ENCODE measurements at regions not wholly inside any gene's neighbourhood (a gene's known extent, or its start where the extent isn't known, plus 50 kb on each side); places are given as distances from the start of the nearest gene placed in this dataset.

GRCh38 chr4:141580523-141580922 lies 55.9 kb upstream of the IL15 start:
- no peaks in the 10 kb centered on the region for H3K36me3 ChIP-seq (ENCODE audit: control insufficient read depth in 2 of 4, insufficient read depth in 4 of 4, low read length in 3 of 4)
- no peaks in the 10 kb centered on the region for H3K9me3 ChIP-seq (ENCODE audit: insufficient read depth in 2 of 2, low read depth in 1 of 2, low read length in 1 of 2)
- no peak overlapping the region for H4K8ac ChIP-seq (ENCODE audit: extremely low read depth, insufficient read depth, low read length)
- H2BK15ac ChIP-seq (ENCODE audit: low read length): no peak overlapping the region
- H2BK5ac ChIP-seq (ENCODE audit: low read depth, low read length): no peak overlapping the region
- H4K5ac ChIP-seq (ENCODE audit: insufficient read length, low read depth, low read length): no peak overlapping the region
- no peak overlapping the region for H3K4ac ChIP-seq (replicated peaks; ENCODE audit: insufficient read length, low read depth, low read length)
- DNase-seq (ENCODE audit: low read depth in 1 of 2, low spot score in 2 of 2): no peak
- H2AK5ac ChIP-seq (ENCODE audit: low read depth, low read length): no peak overlapping the region
- ChIA-PET POLR2A (ENCODE audit: partially characterized antibody) (no interaction called here), CTCF (ENCODE audit: partially characterized antibody) (interaction anchor here (1.1 to 2.1 kb wide), 2 partner anchors 12 to 275 kb away, joined by 3 to 4 read pairs; no protein-coding TSS in a partner anchor)
- no peak for FAIRE-seq
- H4K91ac ChIP-seq (replicated peaks; ENCODE audit: insufficient read length, low read length): no peak overlapping the region
- no peak overlapping the region for H3K4me3 ChIP-seq (ENCODE audit: extremely low read depth in 1 of 4, insufficient read depth in 2 of 4, low read depth in 3 of 4, low read length in 4 of 4)
- H3K23me2 ChIP-seq (ENCODE audit: low read depth, low read length): no peaks in the 10 kb centered on the region
- TF ChIP-seq RNF2 (IDR thresholded peaks at IDR 0.05; ENCODE audit: borderline replicate concordance, low read depth, low read length, missing control alignments, poor library complexity, severe bottlenecking) (no peak), RFX5 (IDR thresholded peaks at IDR 0.05; ENCODE audit: borderline replicate concordance, low read depth, low read length) (no peak), SP1 (IDR thresholded peaks at IDR 0.05; ENCODE audit: low read depth, low read length) (no peak), ZNF274 (IDR thresholded peaks at IDR 0.05; ENCODE audit: borderline replicate concordance, extremely low read depth, low read length) (no peak), GABPA (IDR thresholded peaks at IDR 0.05; ENCODE audit: borderline replicate concordance, insufficient read depth, low read length) (no peak), USF2 (IDR thresholded peaks at IDR 0.05; ENCODE audit: low read length) (no peak), TCF12 (IDR thresholded peaks at IDR 0.05; ENCODE audit: low read depth, low read length) (no peak)
- no peak overlapping the region for H2BK12ac ChIP-seq (ENCODE audit: low read depth, low read length)
- H3K79me2 ChIP-seq (ENCODE audit: control insufficient read depth in 1 of 2, insufficient read depth in 2 of 2, low read length in 2 of 2): no peaks in the 10 kb centered on the region
- no peak overlapping the region for H2BK20ac ChIP-seq (ENCODE audit: low read length)
- no peaks in the 10 kb centered on the region for H4K20me1 ChIP-seq (replicated peaks in 1 of 2; ENCODE audit: control insufficient read depth in 1 of 2, insufficient read depth in 2 of 2, low read length in 2 of 2)
- no peak overlapping the region for H2BK120ac ChIP-seq (replicated peaks; ENCODE audit: low read depth, low read length)
- H3K14ac ChIP-seq (ENCODE audit: insufficient read length): no peak overlapping the region
- no peak overlapping the region for H3K23ac ChIP-seq (ENCODE audit: insufficient read length)
- H3K27me3 ChIP-seq (replicated peaks in 1 of 4; ENCODE audit: control insufficient read depth in 3 of 4, extremely low read depth in 1 of 4, insufficient read depth in 3 of 4, low read length in 3 of 4): no peaks in the 10 kb centered on the region
- no peak overlapping the region for H3K27ac ChIP-seq (ENCODE audit: low read depth, low read length)
- no peak overlapping the region for H3K56ac ChIP-seq (replicated peaks; ENCODE audit: insufficient read length, low read depth, low read length)
- 0 out of 2 replicates have a peak overlapping the region, but pooled peaks have one; percentile 31 for H2AFZ ChIP-seq (ENCODE audit: low read length)
- no peaks in the 10 kb centered on the region for H3K79me1 ChIP-seq (ENCODE audit: low read depth, low read length)
- H3K4me2 ChIP-seq (ENCODE audit: insufficient read depth in 1 of 2, low read depth in 2 of 2, low read length in 2 of 2): no peak overlapping the region
- H3K9ac ChIP-seq (replicated peaks in 1 of 4; ENCODE audit: extremely low read depth in 1 of 4, low read depth in 3 of 4, low read length in 3 of 4): no peak overlapping the region; a peak in 1 of 7 replicates
- no peak overlapping the region for H3K18ac ChIP-seq (ENCODE audit: extremely low read depth, low read length)
- H3K4me1 ChIP-seq (replicated peaks in 1 of 4; ENCODE audit: control insufficient read depth in 3 of 4, insufficient read depth in 4 of 4, low read length in 3 of 4): no peaks in the 10 kb centered on the region

All from H1 (cell line).